ENCODE measurements at regions not wholly inside any gene's neighbourhood (a gene's known extent, or its start where the extent isn't known, plus 50 kb on each side); places are given as distances from the start of the nearest gene placed in this dataset.

DNA sequence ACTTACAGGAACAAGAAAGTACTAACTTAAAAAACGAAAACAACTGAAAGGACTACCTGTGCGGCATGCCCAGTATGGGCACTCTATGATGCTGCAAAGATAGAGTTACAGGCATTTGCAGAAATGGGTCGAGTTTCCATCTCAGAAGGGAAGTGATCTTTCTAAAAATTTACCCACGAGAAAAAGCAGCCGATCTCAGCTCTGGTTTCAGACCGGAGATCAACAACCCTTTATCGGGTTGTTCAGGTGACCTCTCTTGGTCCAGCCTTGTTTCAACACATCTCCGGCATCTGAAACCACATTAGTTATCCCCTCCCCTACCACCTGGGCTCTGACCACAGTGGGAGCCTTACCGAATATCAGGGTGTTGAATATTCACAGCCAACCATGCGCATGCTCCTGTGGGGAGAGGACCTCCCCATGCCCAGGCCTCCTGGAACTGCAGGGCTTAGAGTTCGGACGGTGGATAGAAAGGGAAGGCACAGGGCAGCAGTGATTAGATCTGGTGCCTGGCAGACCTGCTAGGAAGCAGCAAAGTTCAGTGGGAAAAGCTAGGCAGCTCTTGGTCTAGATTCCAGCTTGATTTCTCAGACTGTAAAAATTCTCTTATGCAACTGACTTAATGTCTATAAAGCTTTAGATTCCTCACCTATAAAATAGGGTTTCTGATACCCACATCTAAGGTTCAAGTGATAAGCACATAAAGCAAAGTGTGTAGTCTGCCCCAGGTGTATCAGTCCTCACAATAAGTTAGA is 906.0 kb downstream of the VRK1 start:
- DNase-seq: no peak

DNA sequence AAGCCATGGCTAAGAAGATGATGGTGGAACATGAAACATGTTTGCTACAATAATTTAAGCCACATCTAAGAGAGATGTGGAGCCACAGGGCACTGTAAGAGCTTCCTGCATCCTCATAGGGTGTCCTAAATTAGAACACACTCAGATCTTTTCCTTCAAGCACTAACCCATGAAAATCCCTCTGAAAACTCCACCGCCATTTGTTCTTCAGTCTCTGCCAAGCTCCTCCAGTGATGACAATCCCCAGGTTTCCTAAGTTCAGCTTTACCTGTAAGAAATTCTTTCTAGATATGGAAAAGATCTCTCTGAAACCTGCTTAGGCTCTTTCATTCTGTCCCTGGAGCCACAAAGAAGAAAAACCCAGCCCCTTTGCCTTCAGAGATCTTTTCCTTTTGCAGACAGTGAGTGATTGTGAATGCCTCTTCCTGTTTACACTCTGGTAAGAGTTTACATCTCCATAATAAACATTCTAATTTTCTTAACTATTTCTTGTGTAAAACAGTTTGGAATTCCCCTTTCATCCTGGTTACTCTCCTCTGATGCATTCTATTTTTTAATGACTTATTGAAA is 907.2 kb downstream of the VRK1 start:
- no peak for DNase-seq

DNA sequence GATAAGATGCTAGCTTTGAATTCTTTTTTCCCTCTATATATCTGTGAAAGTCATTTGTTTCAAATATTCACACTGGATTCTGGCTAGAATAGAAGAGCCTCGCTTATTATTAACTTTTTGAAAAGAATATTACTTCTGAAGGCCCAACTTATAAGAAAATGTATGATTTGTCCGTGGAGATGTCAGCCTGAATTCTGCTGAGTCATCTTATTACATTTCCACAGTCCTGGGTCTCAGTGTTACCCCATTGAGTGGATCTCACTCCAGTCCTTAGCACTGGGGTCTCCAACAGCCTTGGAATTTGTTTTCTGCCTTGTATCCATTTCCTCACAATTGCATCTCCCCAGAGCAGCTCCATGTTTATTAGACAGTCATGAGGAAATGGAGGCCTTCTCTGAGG is 907.9 kb downstream of the VRK1 start:
- no peak for DNase-seq

DNA sequence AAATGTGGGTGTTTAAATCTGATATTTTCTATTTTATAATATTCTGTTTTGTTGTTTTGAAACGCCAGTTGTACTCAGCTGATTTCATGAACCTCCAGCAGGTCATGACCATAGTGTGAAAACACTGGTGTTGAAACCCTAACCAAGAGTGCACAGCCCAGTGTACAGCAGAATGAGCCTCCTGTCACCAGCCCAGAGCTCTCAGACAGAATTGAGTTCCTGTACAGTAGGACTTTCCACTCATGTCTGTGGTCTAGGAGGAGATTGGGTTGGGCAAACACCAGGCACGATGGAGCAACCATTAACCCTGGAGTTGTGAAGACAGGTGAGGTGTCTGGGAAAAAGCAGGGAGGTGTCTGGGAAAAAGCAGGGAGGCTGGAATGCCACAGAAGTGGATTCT is 908.8 kb downstream of the VRK1 start:
- no peak for DNase-seq

DNA sequence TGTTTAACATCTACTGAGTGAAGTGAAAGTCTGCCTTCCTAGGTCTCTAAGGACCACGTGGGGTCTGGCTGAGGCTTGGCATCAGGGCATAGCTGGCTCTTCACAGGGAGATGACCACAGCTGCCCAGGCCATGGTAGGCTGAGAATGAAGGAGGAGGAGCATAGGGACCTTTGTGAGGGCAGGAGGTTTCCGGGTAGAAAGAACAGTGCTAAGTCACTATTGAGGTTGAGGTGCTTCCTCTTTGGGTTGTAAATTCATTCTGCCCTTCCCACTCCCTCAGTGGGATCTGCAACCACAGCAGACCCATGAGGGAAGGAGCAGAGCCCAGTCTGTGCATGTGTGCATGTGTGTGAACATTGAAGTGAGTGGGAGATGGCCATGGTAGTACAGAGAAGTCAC is 909.6 kb downstream of the VRK1 start:
- DNase-seq: no peak

DNA sequence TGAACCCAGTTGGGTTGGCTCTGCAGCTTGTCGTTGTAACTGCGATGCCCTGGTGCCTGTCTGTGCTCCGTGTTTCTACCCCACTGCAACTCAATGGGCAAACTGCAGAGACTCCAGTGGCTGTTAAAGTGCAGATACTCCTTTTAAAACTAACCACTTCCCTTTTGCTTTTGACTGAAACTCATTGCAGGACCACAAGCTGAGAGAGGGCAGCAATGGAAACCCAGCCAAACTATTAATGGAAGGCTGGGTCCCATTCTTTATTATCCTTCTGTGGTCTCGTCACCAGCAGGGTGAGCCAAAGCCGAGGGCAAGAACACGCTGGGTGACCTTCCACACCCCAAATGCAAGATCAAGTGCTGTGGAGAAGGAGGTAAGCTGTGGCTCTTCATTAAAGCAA is 910.4 kb downstream of the VRK1 start:
- no peak for DNase-seq

DNA sequence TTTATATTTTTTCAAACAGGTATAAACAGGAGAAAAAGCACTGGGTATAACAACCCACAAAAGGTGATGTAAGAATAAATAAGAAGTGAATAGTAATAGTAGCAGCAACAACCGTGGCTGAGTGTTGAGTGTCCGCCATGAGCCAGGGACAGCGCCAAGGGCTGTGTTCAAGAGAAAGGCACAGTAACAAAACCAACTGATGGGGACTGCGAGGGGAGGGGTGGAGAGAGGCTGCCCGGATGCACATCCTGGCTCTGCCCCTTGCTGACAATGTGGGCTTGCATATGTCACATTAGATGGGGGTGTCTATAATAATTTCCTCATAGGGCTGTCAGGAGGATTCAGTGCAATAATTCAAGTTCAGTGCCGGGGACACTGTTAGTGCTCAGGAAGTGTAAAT is 912.4 kb downstream of the VRK1 start:
- DNase-seq: no peak

DNA sequence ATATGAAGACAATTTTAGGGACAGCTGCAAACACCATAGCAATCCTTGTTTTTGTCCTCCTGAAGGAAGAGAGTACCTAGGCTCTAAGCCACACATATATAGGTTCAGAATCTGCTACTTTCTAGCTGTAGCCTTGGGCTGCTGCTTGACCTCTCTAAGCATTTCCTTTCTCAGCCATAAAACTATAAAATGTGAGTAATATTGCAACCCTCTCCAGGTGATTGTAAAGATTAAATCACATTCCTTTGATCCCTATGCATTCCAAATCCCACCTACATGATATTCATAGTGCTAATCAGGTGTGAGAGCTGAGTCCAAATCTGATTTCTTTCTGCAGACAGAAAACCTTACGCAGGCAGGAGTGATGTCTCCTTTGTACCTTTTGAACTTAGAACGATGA is 913.5 kb downstream of the VRK1 start:
- DNase-seq: no peak

DNA sequence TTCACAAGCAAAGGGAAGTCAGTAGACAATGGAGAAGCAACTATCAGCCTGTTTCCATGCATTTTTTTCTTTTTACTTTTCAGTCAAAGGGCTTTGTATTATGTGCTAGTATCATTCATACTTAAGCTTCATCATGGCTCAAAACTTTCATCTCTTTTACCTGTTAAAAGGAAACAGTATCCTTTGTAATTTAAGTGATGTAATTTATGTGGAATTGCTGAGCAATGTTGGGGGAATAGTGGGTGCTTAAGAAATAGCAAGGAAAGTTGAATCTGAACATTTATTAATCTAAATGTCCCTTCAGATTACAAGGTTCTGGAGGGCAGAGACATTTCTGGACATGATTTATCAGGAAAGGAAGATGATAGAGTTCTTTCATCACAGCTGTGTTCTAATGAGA is 915.3 kb downstream of the VRK1 start:
- no peak for DNase-seq

DNA sequence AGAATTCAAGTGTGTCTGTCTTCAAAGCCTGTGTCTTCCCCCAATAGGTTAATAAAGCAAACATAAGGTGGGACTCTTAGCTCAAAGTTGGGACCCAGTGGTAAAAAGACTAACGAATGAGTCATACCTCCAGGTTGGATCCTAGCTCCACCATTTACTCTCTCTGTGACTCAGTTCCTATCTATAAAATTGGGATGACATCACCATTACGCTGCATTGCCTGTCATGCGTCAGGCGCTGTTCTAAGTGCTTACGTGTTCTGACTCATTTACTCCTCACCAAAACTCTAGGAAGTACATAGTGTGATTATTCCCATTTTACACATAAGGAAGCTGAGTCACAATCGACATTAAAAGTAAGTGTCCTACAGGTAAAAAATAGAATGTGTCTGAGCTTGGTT is 915.8 kb downstream of the VRK1 start:
- no peak for DNase-seq

DNA sequence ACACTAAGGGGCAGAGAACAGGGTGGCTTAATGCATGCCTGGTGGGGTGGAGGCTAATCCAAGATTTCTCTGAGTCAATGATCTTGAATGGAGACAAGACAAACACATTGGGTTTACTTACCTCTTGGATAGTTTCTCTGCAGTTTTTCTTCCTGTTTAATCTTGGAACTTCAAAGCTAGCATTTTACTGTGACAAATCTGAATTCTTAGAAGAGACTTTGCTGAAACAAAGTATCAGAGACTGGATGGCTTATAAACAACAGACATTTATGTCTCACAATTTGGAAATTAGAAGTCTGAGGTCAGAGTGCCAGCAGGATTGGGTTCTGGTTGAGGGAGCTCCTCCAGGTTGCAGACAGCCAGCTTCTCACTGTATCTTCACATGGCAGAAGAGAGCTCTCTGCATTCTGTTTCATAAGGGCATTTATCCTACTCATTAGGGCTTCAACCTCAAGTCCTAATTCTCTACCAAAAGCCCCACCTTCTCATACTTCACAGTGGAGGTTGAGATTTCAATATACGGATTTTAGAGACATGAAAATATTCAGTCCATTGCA is 921.8 kb downstream of the VRK1 start:
- no peak for DNase-seq

DNA sequence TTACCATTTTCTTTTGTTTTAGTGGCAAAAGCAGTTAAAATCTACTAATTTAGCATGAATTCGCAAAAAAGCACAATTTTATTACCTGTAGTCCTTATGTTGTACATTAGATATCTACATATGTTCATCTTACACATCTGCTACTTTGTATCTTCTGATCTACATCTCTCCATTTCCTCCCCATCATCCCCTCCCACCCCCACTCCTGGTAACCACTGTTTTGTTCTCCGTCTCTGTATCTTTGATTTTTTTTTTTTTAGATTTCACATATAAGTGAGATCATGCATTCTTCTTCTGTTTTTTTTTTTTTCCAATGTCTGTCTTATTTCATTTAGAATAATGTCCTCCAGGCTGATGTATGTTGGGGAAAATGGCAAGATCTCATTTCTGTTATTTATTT is 922.7 kb downstream of the VRK1 start:
- DNase-seq: peak; percentile 21

DNA sequence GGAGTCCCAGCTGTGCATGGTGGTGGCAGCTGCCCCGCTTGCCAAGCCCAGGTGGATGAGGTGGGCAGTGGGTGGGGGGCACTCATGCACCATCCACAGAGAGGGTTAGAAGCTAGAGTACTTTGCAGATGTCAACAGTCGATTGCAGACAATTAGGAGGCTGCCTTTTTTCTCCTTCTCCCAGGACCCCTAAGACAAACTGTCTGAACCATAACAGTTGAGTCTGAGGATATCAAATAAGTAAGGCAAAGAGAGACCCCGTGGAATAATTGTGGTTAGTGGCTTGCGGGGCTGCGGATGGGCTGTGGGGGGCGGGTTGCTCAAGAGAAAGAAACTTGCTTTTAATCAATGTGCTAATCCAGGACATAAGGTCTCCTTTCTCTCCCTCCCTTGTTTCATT is 926.2 kb downstream of the VRK1 start:
- DNase-seq: no peak

DNA sequence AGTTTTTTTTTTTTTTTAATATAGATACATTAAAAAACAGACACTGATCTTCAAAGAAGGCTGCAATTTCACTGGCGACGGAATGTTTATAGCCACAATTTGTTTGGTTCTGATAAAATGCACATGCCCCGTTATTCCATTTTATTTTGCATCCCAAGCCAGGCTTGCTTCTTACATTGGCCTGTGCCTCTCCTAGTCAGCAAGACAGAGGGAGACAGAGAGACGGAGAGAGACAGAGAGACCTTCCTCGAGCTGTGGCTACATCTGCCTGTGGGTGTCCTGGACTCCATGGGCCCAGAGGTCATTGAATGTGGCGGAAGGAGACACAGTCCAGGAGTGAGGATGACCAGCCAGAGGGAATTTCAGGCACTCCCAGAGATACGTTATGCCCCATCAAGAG is 926.6 kb downstream of the VRK1 start:
- no peak for DNase-seq

DNA sequence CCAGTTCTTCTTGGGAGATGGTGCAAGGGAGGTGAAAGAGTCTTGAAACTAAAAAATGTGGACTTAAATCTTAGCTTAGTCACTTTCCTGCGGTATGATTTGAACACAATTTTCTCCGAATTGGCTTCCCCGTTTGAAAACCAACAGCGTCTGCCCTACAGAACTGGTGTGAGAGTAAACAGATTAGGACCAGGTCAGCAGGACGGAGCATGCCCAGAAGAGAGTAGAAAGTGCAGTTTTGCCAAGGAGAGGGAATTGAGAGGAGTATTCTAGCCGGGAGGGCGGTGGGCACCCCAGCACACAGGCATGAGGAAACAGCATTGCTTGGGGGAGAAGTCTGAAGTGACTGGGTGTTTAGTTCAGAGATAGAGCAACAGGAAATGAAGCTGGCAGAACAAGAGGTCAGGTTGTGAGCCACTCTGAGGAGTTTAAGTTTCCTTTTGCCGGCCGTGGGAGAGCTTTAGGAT is 927.1 kb downstream of the VRK1 start:
- DNase-seq: peak; percentile 14

DNA sequence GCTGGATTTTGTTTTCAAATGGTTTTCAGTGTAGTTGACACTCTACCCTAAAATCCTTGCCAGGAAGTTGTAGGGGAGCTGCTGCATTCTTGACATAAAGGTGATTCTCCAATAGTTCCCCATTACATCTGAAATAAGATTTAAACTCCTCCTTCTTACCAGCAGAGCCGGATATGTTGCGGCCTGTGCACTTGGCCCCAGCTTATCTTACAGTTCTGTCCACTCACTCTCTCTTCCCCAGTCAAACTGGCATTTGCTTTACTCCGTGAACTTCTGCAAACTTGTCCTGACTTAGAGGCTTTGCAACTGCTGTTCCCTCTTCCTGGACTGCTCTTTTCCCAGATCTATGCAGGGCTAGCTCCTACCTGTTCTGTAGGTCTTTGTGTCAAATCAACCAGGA is 929.5 kb downstream of the VRK1 start:
- DNase-seq: no peak

DNA sequence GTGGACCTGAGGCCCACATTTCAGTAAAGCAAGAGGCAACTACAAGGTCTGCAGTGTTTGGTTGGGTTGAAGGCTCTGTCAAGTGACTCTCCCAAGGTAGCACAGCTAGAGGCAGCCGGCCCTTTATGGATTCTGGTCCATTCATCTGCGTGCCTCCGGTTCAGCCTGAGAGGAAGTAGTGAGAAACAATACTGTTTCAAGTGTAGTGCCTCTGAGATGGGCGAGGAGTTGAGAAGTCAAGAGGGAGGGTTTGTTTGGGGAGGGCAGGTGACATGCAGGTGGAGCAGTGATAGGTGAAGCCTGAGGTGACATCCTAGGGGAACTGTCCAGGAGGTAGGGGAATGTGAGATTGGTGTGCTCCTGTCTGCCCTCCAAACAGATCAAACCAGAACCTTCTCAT is 933.5 kb downstream of the VRK1 start:
- no peak for DNase-seq

DNA sequence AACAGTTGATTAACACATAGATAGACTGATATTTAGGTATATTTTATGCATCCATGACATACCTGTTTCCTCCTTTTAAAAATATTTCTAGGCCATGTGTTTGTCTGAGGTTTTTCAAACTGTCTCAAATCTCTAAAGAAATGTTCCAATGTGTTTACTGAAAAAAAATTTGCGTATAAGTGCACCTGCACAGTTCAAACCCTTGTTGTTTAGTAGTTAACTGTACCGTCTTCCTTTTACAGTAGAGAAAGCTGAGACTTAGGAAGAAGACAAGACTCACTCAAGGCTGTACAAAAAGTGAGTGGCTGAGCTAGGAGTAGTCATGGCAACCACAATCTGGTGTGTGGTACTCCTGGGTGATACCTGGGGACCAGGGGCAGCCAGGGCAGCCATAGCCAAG is 934.6 kb downstream of the VRK1 start:
- no peak for DNase-seq

DNA sequence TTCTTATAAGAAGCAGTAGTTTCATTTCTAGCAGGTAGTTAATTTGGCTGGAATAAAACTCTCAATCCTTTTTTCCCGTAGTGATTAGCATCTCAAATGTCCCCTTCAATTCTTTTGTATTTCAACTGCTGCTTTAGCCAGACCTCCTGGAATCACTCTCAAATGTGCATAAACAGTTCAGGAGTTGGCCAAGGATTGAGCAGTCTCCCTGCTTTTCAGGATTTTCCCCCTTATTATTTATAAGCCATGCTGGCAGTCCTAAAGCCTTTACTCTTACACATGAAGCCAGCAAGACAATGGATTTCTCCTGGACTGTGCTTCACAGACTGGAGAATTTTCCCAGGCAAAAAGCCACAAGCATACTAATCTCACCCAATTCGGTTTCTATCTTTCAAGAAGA is 950.1 kb downstream of the VRK1 start:
- no peak for DNase-seq

DNA sequence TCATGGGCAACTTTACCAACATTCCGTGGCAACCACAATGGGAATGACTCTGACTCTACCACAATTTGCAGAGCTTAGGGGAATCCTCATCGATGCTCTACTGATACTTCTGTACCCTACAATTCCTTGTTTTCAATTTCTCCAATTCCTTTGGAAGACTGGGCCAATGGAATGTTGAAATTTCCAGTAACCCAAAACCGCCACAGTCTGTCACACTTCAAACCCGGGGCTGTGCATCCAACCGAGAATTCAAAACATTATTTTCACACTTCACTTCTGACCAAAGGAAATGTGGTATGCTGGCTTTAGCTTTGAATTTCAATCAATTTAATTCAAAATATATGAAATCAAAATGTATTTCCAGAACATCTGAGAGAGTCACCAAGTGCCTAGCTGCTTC is 951.4 kb downstream of the VRK1 start:
- no peak for DNase-seq

DNA sequence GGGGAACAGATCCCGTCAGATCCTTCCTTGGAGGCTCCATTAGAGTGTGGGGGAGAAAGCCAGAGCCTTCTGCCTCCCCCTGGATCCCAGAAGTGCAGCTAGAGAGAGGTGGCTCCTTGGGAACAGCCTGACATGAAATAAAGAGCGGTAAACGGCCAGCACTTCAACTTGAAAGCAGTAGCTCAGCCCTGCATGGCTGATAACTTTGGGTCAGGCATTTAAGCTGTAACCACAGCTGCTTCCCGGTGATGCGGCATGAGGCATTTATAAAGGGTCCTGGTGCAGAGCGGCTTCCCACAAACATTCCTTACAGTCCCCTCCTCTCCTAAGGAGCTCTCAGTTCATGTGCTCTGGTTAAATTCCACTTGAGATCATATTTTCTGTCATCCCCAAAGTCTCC is 960.3 kb downstream of the VRK1 start:
- DNase-seq: no peak

DNA sequence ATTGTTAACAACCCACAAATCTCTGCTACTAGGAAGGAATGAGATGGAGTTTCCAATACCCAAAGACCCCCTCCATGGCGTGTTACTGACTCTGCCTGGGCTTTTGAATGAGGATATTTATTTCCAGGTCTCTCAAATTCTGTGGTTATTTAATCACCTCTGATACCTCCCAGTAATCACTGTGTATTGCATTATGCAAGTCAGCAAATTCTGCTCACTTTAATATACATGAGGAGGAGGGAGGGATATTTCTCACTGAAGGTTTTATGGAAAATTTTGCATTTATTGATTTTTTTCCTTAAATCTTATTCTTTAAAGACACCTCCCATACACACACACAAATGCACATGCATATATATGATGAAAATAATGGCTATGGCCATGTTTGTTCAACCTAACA is 962.9 kb downstream of the VRK1 start:
- DNase-seq: no peak

DNA sequence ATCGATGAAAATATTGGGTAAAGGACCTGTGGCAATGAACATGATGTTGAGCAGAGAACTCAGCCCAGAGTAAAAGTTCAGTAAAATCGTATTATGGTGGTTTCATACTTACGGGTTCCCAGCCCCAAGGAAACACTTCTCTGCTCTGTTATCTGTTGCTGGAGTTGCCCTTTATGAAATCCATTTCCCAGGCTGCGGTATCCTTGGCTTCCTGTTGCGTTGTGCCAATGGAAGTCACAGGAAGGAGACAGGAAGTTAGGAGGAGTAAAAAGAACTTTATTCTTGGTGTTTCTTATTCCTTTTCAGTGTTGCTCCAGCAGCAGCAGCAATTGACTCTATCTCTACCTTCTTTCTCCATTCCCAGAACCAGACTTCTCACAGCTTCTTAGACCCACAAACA is 965.2 kb downstream of the VRK1 start:
- no peak for DNase-seq

DNA sequence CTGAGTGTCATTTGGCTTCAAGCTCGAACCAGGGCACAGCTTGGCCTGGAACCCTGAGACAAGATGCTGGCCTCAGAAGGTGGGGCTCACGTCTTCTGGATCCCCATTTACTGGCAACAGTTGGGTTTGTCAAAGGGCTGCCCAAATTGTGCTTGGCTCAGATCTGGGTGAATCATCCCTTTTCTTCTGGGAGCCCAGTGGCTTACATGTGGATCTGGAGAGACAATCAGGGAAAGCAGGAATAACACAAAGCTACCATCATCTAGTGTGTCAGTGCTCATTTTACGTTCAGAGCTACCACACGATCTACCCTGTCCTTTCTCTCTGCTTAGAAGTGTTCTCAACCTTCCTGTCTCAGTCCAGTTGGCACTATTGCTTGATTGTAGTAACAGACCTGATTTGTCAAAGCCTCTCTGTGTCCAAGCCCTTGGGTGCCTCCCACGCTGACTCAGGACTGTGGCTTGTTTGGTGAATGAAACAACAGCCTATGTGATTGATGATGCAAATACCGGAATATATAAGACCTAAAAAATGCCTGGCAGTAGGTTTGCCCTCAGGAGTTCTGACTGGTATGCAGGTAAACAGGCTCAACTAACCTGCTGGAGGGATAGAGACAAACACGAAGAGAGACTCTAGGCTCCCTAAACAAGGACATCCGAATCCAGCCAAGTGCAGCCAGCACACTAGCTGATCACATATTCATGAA is 974.3 kb downstream of the VRK1 start:
- no peak for DNase-seq

All from stimulated activated naive CD4-positive, alpha-beta T cell treated with Interleukin-2 at 50 U/mL for 16 hours (primary cell).